CD8-positive, alpha-beta memory T cell (primary cell): ENCODE measurements at regions not wholly inside any gene's neighbourhood (a gene's known extent, or its start where the extent isn't known, plus 50 kb on each side); places are given as distances from the start of the nearest gene placed in this dataset.

Experiments used
- CTCF ChIA-PET: fragments of 350-600 bp; sonication (Branson Sonifier 250); formaldehyde crosslinking; loops from one replicate; lab custom pipeline; 2021; ENCODE audit warnings: antibody characterized with exemption; lab: Charles Lee
- POLR2A ChIA-PET: fragments of 350-600 bp; sonication (Branson Sonifier 250); formaldehyde crosslinking; loops from one replicate; lab custom pipeline; 2021; ENCODE audit warnings: antibody characterized with exemption; lab: Charles Lee
- DNase-seq, 5 donors: peaks; one replicate each; pipeline versions ENCODE4 v3.0.0 to v3.0.0-alpha.2; 2020 to 2022; ENCODE audit warnings: mixed read lengths in 1 of 5
- H3K27ac ChIP-seq: one replicate; pipeline ENCODE4 v1.7.0; 2013; ENCODE audit warnings: low read depth, mild to moderate bottlenecking, low read length, moderate library complexity
- H3K27me3 ChIP-seq: 2 replicates; pipeline ENCODE4 v1.7.0; 2013; ENCODE audit warnings: low read length, mild to moderate bottlenecking; ENCODE audit not compliant: insufficient read depth, poor library complexity, severe bottlenecking
- H3K36me3 ChIP-seq: 2 replicates; pipeline ENCODE4 v1.7.0; 2013; ENCODE audit warnings: mild to moderate bottlenecking, low read length, moderate library complexity; ENCODE audit not compliant: insufficient read depth
- H3K4me1 ChIP-seq: 2 replicates; pipeline ENCODE4 v1.7.0; 2013; ENCODE audit warnings: mild to moderate bottlenecking, low read length, moderate library complexity; ENCODE audit not compliant: insufficient read depth
- H3K4me3 ChIP-seq: 2 replicates; pipeline ENCODE4 v1.7.0; 2013; ENCODE audit warnings: mild to moderate bottlenecking, low read length
- H3K9me3 ChIP-seq: 2 replicates; pipeline ENCODE4 v1.7.0; 2013; ENCODE audit warnings: mild to moderate bottlenecking, low read length
- H3K27ac Mint-ChIP-seq, 8 donors: one replicate each; pipeline ENCODE4 v1.8.0; 2020 to 2021; ENCODE audit warnings: mixed read lengths in 8 of 8, mild to moderate bottlenecking in 6 of 8, inconsistent platforms in 3 of 8, moderate library complexity in 3 of 8
- H3K27me3 Mint-ChIP-seq, 2 donors: one replicate each; pipeline ENCODE4 v1.8.0; 2020 to 2021; ENCODE audit warnings: mixed read lengths in 2 of 2, mild to moderate bottlenecking in 1 of 2, moderate library complexity in 1 of 2
- H3K36me3 Mint-ChIP-seq, 3 donors: one replicate each; pipeline ENCODE4 v1.8.0; 2020 to 2021; ENCODE audit warnings: mixed read lengths in 3 of 3, inconsistent platforms in 1 of 3, mild to moderate bottlenecking in 1 of 3
- H3K4me1 Mint-ChIP-seq, 3 donors: one replicate each; pipeline ENCODE4 v1.8.0; 2020 to 2021; ENCODE audit warnings: mixed read lengths in 3 of 3, inconsistent platforms in 1 of 3, mild to moderate bottlenecking in 1 of 3
- H3K4me3 Mint-ChIP-seq, 7 donors: one replicate each; pipeline ENCODE4 v1.8.0; 2020 to 2021; ENCODE audit warnings: mixed read lengths in 7 of 7, mild to moderate bottlenecking in 6 of 7, moderate library complexity in 4 of 7, inconsistent platforms in 2 of 7
- H3K9me3 Mint-ChIP-seq, 5 donors: one replicate each; pipeline ENCODE4 v1.8.0; 2020 to 2022; ENCODE audit warnings: mixed read lengths in 5 of 5, mild to moderate bottlenecking in 3 of 5, moderate library complexity in 2 of 5, inconsistent platforms in 1 of 5

DNA sequence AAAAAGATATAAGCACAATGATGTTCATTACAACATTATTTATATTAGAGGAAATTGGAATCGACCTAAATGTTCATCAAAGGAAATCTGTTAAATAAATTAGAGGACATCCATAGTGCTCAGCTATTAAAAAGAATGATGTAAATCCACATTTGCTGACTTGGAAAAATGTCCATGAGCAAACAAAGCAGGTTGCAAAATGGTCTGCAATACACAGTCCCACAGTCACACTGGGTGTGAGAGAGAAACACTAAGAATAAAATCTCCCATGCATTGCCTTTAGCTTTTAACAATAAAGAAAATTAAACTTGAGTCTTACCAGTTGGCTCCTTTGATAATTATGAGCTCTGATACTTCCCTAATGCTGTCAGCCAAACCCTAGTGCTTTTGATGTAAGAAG is 811.1 kb upstream of the SALL3 start:
- Mint-ChIP-seq H3K27ac (no peak overlapping the region), H3K4me3 (no peak overlapping the region), H3K27me3 (peaks cover 2 to 6% of the 10 kb centered on the region in 2 donors), H3K4me1 (no peaks in the 10 kb centered on the region), H3K9me3 (peaks cover 0 to 4% (median 3%) of the 10 kb centered on the region in 5 donors), H3K36me3 (no peaks in the 10 kb centered on the region)
- no peaks in the 10 kb centered on the region for H3K9me3 ChIP-seq
- DNase-seq: no peak
- ChIA-PET CTCF (no interaction called here), POLR2A (no interaction called here)
- no peaks in the 10 kb centered on the region for H3K36me3 ChIP-seq
- H3K4me3 ChIP-seq: no peak overlapping the region
- no peaks in the 10 kb centered on the region for H3K27me3 ChIP-seq
- H3K27ac ChIP-seq: no peak overlapping the region
- no peaks in the 10 kb centered on the region for H3K4me1 ChIP-seq

- no peaks in the 10 kb centered on the region for H3K4me1 Mint-ChIP-seq
- H3K27me3 Mint-ChIP-seq: peaks cover 2 to 6% of the 10 kb centered on the region in 2 donors
- Histone ChIP-seq H3K36me3 (no peaks in the 10 kb centered on the region), H3K9me3 (no peaks in the 10 kb centered on the region), H3K4me1 (no peaks in the 10 kb centered on the region), H3K27me3 (no peaks in the 10 kb centered on the region), H3K27ac (no peak overlapping the region), H3K4me3 (no peak overlapping the region)
- ChIA-PET CTCF (no interaction called here), POLR2A (no interaction called here)
- H3K36me3 Mint-ChIP-seq: no peaks in the 10 kb centered on the region
- peaks cover 0 to 4% (median 3%) of the 10 kb centered on the region in 5 donors for H3K9me3 Mint-ChIP-seq
- no peak overlapping the region for H3K27ac Mint-ChIP-seq
- DNase-seq: no peak
- no peak overlapping the region for H3K4me3 Mint-ChIP-seq
Measured at GRCh38 chr18:78169174-78169864, 810.3 kb upstream of the SALL3 start.

DNA sequence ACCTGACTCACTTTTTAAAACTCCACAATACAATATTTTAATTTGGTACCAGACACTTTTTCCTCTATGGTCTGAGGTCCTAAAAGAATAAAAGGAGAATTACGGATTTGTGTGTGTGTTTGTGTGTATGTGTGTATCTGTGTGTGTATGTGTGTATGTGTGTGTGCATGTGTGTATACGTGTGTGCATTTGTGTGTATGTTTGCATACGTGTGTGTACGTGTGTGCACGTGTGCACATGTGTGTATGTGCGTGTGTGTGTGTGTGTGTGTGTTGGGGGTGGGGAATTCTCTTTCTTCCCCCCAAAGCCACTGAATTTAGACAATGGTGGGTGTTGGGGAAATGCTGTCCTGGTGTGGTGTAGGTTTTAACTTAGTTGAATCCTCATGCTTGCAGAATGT is 807.7 kb upstream of the SALL3 start:
- Mint-ChIP-seq H3K27ac (no peak overlapping the region), H3K4me1 (no peaks in the 10 kb centered on the region), H3K4me3 (no peak overlapping the region), H3K36me3 (no peaks in the 10 kb centered on the region), H3K27me3 (peaks cover 0 to 5% of the 10 kb centered on the region in 2 donors), H3K9me3 (peaks cover 0 to 9% (median 3%) of the 10 kb centered on the region in 5 donors)
- Histone ChIP-seq H3K27me3 (no peaks in the 10 kb centered on the region), H3K36me3 (no peaks in the 10 kb centered on the region), H3K9me3 (no peaks in the 10 kb centered on the region), H3K27ac (no peak overlapping the region), H3K4me3 (no peak overlapping the region), H3K4me1 (no peaks in the 10 kb centered on the region)
- CTCF ChIA-PET: no interaction called here
- POLR2A ChIA-PET: no interaction called here
- no peak for DNase-seq

- no peak overlapping the region for H3K4me3 Mint-ChIP-seq
- H3K9me3 ChIP-seq: no peaks in the 10 kb centered on the region
- DNase-seq: no peak
- no peaks in the 10 kb centered on the region for H3K27me3 ChIP-seq
- no peak overlapping the region for H3K27ac Mint-ChIP-seq
- H3K27me3 Mint-ChIP-seq: peaks cover 0 to 5% of the 10 kb centered on the region in 2 donors
- H3K4me1 Mint-ChIP-seq: no peaks in the 10 kb centered on the region
- H3K4me1 ChIP-seq: no peaks in the 10 kb centered on the region
- no peak overlapping the region for H3K4me3 ChIP-seq
- no peaks in the 10 kb centered on the region for H3K36me3 Mint-ChIP-seq
- POLR2A ChIA-PET: no interaction called here
- no peak overlapping the region for H3K27ac ChIP-seq
- CTCF ChIA-PET: no interaction called here
- peaks cover 0 to 9% (median 3%) of the 10 kb centered on the region in 5 donors for H3K9me3 Mint-ChIP-seq
- H3K36me3 ChIP-seq: no peaks in the 10 kb centered on the region
Measured at GRCh38 chr18:78174737-78175136, 804.9 kb upstream of the SALL3 start.

- H3K36me3 ChIP-seq: no peaks in the 10 kb centered on the region
- Mint-ChIP-seq H3K4me1 (no peaks in the 10 kb centered on the region), H3K27me3 (peaks cover 0 to 2% of the 10 kb centered on the region in 2 donors), H3K9me3 (peaks cover 5 to 18% (median 8%) of the 10 kb centered on the region in 5 donors), H3K4me3 (no peak overlapping the region), H3K36me3 (no peaks in the 10 kb centered on the region), H3K27ac (no peak overlapping the region)
- H3K27me3 ChIP-seq: no peaks in the 10 kb centered on the region
- H3K4me3 ChIP-seq: no peak overlapping the region
- ChIA-PET POLR2A (no interaction called here), CTCF (no interaction called here)
- H3K27ac ChIP-seq: no peak overlapping the region
- H3K4me1 ChIP-seq: no peaks in the 10 kb centered on the region
- H3K9me3 ChIP-seq: no peaks in the 10 kb centered on the region
- DNase-seq: no peak
Measured at GRCh38 chr18:78178812-78179211, 800.8 kb upstream of the SALL3 start.

DNA sequence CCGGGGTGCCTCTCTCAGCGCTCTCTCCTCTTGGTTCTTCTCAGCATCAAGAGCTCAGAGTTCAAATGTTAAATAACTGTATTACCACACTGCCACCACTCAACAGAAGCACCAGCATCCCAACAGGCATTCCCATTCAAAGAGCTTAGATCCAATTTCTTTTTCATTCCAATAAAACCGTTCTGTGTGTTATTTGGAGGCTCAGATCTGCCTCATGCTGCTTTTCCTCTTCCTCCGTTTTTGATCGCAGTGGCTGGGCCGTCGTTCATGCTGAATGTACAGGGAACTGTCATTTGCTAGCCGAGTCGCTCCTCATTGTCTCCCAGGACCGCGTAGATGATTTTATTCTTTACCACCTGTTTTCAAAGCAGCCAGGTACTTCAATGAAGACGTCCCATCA is 798.9 kb upstream of the SALL3 start:
- Mint-ChIP-seq H3K4me3 (no peak overlapping the region), H3K9me3 (peaks cover 7 to 19% (median 9%) of the 10 kb centered on the region in 5 donors), H3K27ac (peak overlapping the region in 1 of 8 donors; percentile 4), H3K4me1 (no peaks in the 10 kb centered on the region), H3K27me3 (peaks cover 0 to 2% of the 10 kb centered on the region in 2 donors), H3K36me3 (no peaks in the 10 kb centered on the region)
- no peak for DNase-seq
- Histone ChIP-seq H3K36me3 (no peaks in the 10 kb centered on the region), H3K9me3 (no peaks in the 10 kb centered on the region), H3K27ac (no peak overlapping the region), H3K4me3 (no peak overlapping the region), H3K4me1 (no peaks in the 10 kb centered on the region), H3K27me3 (no peaks in the 10 kb centered on the region)
- ChIA-PET POLR2A (no interaction called here), CTCF (no interaction called here)

GRCh38 chr18:78183815-78184214 is 795.8 kb upstream of the SALL3 start:
- no peak overlapping the region for H3K4me3 ChIP-seq
- H3K36me3 Mint-ChIP-seq: no peaks in the 10 kb centered on the region
- ChIA-PET POLR2A (no interaction called here), CTCF (no interaction called here)
- H3K36me3 ChIP-seq: no peaks in the 10 kb centered on the region
- no peaks in the 10 kb centered on the region for H3K4me1 ChIP-seq
- no peaks in the 10 kb centered on the region for H3K4me1 Mint-ChIP-seq
- no peaks in the 10 kb centered on the region for H3K9me3 ChIP-seq
- H3K27me3 Mint-ChIP-seq: peaks cover 0 to 3% of the 10 kb centered on the region in 2 donors
- no peak for DNase-seq
- no peak overlapping the region for H3K27ac Mint-ChIP-seq
- no peaks in the 10 kb centered on the region for H3K27me3 ChIP-seq
- H3K4me3 Mint-ChIP-seq: no peak overlapping the region
- no peak overlapping the region for H3K27ac ChIP-seq
- H3K9me3 Mint-ChIP-seq: peaks cover 3 to 17% (median 9%) of the 10 kb centered on the region in 5 donors

GRCh38 chr18:78191276-78191675 is 788.3 kb upstream of the SALL3 start:
- ChIA-PET POLR2A (no interaction called here), CTCF (no interaction called here)
- Mint-ChIP-seq H3K27me3 (peaks cover 0 to 3% of the 10 kb centered on the region in 2 donors), H3K9me3 (peaks cover 0 to 11% (median 2%) of the 10 kb centered on the region in 5 donors), H3K4me3 (no peak overlapping the region), H3K4me1 (no peaks in the 10 kb centered on the region), H3K27ac (no peak overlapping the region), H3K36me3 (no peaks in the 10 kb centered on the region)
- Histone ChIP-seq H3K4me1 (no peaks in the 10 kb centered on the region), H3K4me3 (no peak overlapping the region), H3K36me3 (no peaks in the 10 kb centered on the region), H3K27me3 (no peaks in the 10 kb centered on the region), H3K9me3 (no peaks in the 10 kb centered on the region), H3K27ac (no peak overlapping the region)
- DNase-seq: no peak
